ENCODE measurements at regions not wholly inside any gene's neighbourhood (a gene's known extent, or its start where the extent isn't known, plus 50 kb on each side); places are given as distances from the start of the nearest gene placed in this dataset.

GRCh38 chr13:99895444-99896368 lies 75.9 kb downstream of the ZIC5 start:
- TF ChIP-seq CTCF (IDR thresholded peaks at IDR 0.05; ENCODE audit: poor library complexity) (no peak), EZH2 (IDR thresholded peaks at IDR 0.05; ENCODE audit: borderline replicate concordance) (peak; percentile 95)

All from hepatocyte (in vitro differentiated cells).